ENCODE measurements at regions not wholly inside any gene's neighbourhood (a gene's known extent, or its start where the extent isn't known, plus 50 kb on each side); places are given as distances from the start of the nearest gene placed in this dataset.

DNA sequence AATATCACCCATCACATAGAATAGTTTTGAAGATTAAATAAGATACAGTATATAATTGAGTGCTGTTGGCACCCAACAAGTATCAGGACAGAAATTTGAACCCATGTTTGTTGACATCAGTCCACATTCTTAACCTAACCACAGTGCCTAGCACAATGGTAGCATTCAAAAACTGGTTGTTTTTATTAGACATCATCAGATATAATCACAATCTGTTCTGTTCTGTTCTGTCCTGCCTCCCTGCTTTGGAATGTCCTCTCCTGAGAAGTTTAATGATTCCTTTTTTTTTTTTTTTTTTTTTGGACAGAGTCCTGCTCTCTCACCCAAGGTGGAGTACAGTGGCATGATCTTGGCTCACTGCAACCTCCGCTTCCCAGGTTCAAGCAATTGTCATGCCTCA is 476.6 kb downstream of the RMST start:
- no peak for TF ChIP-seq POLR2A (IDR thresholded peaks at IDR 0.05)
- TF ChIP-seq, protein P1, sequence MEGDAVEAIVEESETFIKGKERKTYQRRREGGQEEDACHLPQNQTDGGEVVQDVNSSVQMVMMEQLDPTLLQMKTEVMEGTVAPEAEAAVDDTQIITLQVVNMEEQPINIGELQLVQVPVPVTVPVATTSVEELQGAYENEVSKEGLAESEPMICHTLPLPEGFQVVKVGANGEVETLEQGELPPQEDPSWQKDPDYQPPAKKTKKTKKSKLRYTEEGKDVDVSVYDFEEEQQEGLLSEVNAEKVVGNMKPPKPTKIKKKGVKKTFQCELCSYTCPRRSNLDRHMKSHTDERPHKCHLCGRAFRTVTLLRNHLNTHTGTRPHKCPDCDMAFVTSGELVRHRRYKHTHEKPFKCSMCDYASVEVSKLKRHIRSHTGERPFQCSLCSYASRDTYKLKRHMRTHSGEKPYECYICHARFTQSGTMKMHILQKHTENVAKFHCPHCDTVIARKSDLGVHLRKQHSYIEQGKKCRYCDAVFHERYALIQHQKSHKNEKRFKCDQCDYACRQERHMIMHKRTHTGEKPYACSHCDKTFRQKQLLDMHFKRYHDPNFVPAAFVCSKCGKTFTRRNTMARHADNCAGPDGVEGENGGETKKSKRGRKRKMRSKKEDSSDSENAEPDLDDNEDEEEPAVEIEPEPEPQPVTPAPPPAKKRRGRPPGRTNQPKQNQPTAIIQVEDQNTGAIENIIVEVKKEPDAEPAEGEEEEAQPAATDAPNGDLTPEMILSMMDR (IDR thresholded peaks at IDR 0.05) = no peak

Measured in Peyer's patch (tissue), 4 donors.